AG20443 (cell line): ENCODE measurements at regions not wholly inside any gene's neighbourhood (a gene's known extent, or its start where the extent isn't known, plus 50 kb on each side); places are given as distances from the start of the nearest gene placed in this dataset.
A peak's percentile ranks its signal among the peaks of the same experiment; 100 is the strongest.
"Not testable (repeated sequence)": the region's sequence is repeated elsewhere in the genome, so short reads cannot be mapped to it uniquely, and the experiment has no call there.

ENCODE experiments used
- DNase-seq: peaks from one replicate; pipeline ENCODE4 v3.0.0; 2012; ENCODE audit warnings: low spot score, mixed read lengths

DNA sequence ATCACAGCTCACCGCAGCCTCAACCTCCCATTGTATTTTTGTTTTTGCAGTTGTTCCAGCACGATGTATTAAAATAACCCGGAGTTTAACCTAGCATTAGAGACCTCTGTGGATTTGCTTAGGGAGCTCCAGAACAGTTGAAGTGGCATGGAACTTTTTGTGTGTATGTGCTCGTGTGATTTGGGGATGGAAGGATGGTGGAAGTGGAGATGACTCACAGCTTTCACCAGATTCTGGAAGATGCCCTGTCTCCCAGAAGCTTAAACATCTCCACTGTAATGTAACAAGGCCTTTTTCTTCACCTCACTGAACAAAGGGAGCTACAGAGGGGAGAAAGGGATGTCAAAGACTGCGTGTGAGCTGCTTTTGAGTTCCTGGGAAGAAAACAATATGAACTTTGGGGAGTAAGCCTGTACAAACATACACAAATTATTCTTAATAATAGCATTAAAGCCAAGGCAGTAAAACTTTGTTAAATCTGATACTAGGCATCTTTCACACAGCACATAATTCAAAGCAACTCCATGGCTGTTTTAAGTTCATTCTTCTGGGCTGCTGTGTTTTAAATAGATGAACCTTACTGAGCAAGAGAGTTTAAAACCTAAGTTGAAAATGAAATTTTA lies 226.4 kb downstream of the ADAMTS15 start:
- no peak for DNase-seq

- peak; percentile 58 for DNase-seq
Observed at GRCh38 chr11:130675371-130675821, 227.0 kb downstream of the ADAMTS15 start.

- no peak for DNase-seq
Observed at GRCh38 chr11:130675917-130676316, 227.5 kb downstream of the ADAMTS15 start.

DNA sequence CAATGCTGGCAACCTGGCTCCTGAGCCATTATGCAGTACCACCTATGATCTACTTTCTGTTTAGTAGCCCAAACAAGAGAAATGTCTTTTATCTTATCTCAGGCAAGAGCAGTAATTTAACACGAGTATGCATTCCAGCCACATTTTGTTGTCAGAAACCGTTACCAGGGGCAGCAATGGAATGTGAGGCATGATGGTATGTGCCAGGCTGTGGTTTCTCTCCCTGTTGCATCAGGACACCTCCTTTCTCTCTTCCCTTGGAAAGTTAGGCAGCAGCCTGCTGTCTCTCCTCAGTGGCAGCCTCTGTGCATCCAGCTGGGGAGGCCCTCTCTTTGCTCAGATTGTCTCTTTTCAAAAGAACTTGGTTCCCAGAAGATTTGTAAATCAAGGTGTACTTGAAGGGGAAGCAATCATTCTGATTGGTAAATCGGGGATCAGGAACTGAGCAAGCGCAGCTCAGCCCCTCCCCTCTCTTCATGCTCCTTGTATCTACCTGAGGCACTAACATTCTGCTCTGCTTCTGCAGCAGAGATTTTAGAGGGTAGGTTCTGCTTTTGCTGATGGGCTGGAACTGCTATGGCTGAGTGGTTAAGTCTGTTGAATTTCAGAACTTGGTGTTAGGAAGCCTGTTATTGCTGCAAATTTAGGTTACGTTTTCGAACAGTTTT lies 229.2 kb downstream of the ADAMTS15 start:
- DNase-seq, result peak; percentile 77

DNA sequence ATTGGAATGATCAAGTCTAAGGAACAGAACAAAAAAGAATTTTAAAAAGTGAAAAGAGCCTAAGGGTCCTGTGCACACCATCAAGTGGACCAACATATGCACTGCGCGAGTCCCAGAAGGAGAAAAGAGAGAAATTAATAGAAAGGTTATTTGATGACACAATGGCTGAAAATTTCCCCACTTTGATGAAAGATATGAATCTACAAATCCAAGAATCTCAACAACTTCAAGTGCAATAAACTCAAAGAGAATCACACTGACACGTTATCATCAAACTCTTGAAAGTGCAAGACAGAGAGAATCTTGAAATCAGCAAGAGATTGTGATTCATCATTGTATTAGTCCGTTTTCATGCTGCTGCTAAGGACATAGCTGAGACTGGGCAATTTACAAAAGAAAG lies 230.8 kb downstream of the ADAMTS15 start:
- no peak for DNase-seq

- not testable (repeated sequence) for DNase-seq
Observed at GRCh38 chr11:130682471-130682870, 233.8 kb downstream of the SNX19 start.

DNA sequence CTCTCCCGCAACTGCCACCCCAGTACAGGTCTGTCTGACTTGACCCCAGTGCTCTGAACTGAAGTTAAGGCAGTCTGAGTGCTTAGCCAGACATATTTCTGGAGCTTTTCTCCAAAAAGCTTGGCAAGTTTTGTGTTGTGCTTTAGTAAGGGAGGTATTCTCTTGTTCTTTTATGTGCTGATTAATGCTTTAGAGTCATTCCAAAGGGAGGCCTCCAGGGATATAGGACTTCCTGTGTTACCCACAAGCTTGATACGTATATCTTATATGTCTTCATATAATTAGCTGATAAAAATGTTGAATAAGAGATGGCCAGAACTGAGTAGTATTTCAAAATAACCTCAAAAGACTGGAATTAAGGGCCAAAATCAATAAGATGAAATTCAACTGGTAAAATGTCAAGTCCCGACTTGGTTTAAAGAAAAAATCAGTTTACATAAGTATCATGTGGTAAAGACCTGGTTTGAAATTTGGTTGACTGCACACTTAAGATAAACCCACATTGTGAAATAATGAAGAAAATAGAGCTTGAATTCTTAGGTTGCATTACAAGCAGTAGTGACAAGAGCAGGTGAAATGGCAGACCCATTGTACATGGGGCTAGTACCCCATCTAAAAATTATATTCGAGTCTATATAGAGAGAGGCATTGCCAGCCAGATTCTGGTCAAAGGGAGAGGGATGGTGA lies 226.9 kb downstream of the SNX19 start:
- DNase-seq, result no peak

DNA sequence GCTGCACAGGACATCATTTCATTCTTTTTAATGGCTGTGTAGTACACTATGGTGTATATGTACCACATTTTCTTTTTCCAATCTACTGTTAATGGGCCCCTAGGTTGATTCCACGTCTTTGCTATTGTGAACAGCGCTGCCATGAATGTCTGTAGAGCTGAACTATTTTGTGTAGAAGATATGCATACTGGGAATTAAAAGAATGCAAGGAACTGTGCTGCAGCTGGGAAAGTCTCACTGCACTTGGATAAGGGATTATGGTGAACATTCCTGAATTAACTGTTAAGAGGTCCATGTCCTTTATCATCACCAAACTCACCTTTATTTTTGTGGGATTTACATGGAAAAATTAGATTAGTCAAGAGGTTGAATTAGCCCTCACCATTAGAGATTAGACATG lies 224.7 kb downstream of the SNX19 start:
- no peak for DNase-seq

DNA sequence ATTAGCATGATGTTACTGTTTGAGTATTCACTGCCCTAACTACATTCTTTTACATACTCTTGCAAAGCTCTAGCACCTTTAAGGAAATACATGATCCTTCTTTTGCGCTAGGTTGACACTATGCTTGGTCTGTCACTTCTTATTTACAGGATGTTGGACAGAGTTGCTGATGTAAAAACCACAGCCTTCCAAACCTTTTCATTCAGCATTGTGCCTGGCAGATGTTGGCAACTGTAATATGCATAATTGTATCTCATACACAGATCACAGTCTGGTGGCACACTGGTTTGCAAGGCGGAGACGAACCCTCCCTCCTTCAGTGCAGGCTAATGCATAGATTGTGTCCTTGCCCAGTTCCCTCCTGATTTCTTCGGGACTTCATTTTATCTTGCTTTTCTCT lies 224.1 kb downstream of the SNX19 start:
- no peak for DNase-seq

DNA sequence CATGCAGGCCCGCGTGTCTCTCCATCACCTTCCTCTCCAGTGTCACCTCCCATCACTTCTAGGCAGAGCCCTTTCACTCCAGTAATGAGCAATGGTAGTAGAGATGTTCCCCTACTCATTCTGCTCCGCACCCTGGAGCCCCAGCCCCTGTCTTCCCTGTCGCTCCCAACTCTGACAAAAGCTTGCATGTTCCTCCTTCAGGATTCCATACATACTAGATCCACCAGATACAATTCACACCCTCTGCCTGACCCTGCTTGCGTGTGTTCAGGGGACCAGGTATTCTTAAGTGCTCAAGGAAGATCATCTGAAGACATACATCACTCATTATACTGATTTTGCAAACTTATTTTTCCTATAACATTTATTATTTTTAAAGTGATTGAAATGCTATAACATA lies 222.7 kb downstream of the SNX19 start:
- DNase-seq, result no peak

- DNase-seq, result no peak
Observed at GRCh38 chr11:130694488-130695045, 221.7 kb downstream of the SNX19 start.

GRCh38 chr11:130698174-130698573 lies 218.1 kb downstream of the SNX19 start:
- DNase-seq, result no peak

- no peak for DNase-seq
Observed at GRCh38 chr11:130699561-130699960, 216.7 kb downstream of the SNX19 start.

GRCh38 chr11:130700092-130700491 lies 216.2 kb downstream of the SNX19 start:
- DNase-seq, result no peak

GRCh38 chr11:130703489-130704190 lies 212.6 kb downstream of the SNX19 start:
- no peak for DNase-seq

DNA sequence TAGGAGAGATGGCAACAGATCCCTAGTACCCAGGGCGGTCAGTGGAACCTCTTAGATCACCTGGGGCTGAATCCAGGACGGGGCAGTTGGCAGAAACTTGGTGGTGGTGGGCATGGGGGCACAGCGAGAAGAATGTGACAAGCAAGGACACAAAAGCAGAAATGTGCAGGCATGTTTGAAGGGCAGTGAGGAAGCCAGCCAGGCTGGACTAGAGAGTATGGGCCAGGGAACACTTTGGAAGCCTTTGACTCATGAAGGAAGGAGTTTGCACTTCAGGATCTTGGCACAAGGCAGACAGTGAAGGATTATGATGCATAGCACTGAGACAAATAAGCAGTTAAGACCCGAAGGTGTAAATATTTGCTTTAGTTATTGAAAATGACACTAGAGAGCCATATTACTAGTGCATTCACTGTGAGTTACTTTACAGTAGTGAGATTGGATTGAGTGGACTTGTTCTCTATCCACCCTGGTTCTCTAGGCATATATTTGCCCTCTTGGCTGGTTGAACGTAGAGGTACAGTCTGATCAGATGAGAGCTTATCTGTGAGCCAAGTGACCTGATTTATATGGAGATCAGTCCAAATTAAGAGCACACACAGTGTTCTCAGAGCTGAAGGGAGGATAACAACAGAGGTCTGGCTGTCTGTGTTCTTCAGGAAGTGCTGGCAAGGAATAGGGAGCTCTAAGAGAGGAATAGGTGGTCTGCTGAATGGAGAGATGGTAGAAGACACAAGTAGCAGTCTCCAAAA lies 210.4 kb downstream of the SNX19 start:
- DNase-seq, result peak; percentile 57

GRCh38 chr11:130706572-130706971 lies 209.7 kb downstream of the SNX19 start:
- DNase-seq, result peak; percentile 90

DNA sequence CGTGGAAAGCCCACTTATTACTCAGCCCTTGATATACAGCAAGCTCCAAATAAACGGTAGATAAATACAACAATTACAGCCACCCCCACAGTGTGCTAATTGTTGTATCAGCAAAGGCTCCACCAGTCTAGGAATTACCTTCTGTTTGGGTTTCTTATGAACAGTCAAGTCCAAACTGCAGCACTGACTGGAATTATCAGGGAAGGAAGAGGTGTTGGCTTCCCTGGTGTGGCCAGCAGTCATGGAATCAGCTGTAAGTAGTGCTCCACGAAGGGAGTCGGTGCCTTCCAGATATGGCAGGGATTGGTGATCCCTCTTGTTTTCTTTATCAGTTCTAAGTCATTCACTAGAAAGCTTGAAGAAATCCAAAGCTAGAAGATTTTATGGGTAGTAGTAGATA lies 209.1 kb downstream of the SNX19 start:
- no peak for DNase-seq

DNA sequence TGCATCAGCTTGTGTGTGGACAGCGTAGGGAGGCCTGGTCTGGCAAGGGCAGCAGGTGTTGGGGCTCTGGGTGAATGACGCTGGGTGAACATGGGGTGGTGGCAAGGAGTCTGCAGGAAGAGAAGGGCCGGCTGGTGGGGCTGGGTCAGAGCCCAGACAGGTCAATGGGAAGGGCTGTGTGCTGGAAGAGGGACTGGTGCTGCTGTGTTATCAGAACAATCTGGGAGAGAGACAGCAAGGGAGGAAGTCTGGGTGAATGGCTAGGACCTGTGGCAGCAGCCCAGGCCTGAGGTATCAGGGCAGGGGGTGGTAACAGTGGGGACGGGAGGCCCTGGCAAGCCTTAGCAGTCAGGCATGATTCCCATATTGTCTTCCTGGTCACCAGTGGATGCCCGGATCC lies 206.7 kb downstream of the SNX19 start:
- DNase-seq, result no peak

DNA sequence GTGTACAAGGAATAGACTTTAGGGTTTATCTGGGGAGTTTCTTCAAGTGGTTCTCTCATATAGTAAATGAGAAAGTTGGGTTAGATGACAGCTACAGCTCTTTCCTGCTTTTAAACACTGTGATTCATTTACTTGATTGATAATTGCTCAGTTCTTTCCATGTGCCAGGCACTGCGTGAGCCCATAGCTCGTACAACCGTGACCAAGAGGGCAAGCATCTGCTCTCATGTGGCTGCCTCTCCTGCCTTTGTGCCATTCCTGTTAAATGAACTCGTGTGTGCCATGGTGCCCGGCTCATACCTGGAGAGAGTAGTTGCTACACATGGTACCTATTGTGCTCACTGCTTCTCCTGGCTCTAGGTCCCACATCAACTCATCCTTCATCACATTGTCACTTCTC lies 206.3 kb downstream of the SNX19 start:
- DNase-seq, result no peak

DNA sequence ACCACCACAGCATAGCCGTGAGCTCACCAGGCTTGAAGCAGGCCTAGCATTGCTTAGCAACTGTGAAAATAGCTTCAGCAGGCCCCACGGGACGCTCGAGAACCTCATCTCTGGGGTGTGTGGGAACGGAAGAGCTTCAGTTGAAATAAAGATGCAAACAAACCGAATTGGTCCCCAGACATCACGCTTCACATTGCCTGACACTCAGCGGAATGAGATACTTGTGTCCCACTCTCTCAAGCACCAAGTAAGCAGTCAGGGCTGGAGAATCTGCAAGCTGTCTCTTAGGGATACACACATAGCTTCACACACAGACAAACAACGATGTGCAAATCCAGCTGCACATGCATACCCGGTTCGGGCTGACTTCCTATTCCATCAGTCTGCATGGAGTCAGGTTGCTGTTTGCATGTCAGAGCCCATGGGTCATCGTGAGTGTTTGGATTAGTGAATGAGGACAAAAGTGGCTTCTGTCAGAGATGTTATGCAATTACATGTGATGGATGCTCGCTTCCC lies 205.7 kb downstream of the SNX19 start:
- no peak for DNase-seq
